Upper lobe of left lung (tissue), 4 donors: ENCODE measurements at regions not wholly inside any gene's neighbourhood (a gene's known extent, or its start where the extent isn't known, plus 50 kb on each side); places are given as distances from the start of the nearest gene placed in this dataset.

Experiments
- CTCF ChIP-seq, 6 experiments: fragments of 450-650 bp in 4 of 6; fragments of 200-600 bp in 2 of 6; sonication (generic) in 2 of 6; IDR thresholded peaks; one replicate each; pipeline ENCODE4 v1.5.1; 2016 to 2019; ENCODE audit warnings: antibody characterized with exemption in 6 of 6
- EP300 ChIP-seq, 4 donors: sonication (generic); formaldehyde crosslinking; IDR thresholded peaks; one replicate each; pipeline ENCODE4 v1.5.1; 2017; ENCODE audit warnings: antibody characterized with exemption in 4 of 4, control low read depth in 2 of 4
- POLR2A ChIP-seq, 4 donors: fragments of 450-650 bp; IDR thresholded peaks; one replicate each; pipeline ENCODE4 v1.5.1; 2016 to 2017; ENCODE audit warnings: antibody characterized with exemption in 4 of 4, mild to moderate bottlenecking in 2 of 4
- POLR2AphosphoS5 ChIP-seq, 2 donors: sonication (generic); formaldehyde crosslinking; IDR thresholded peaks; one replicate each; pipeline ENCODE4 v1.5.1; 2017; ENCODE audit warnings: antibody characterized with exemption in 2 of 2

DNA sequence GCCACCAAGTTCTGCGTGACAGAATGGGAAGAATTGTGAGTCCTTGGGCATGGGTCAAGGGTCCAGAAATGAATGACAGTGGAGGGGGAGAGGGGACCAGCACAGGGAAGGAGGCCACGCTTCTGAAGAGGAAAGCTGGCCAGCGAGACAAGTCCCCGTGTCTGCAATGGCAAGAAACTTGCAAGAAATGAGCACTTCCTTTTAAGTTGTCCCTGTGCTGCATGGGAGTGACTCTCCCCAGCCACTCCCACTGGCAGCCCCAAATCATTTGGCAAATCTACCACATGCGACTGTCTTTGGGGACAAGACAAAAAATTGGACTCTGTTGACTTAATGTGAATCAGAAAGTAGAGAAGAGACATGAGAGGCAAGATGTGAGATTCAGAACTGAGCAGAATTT, 242.2 kb upstream of the RREB1 start:
- TF ChIP-seq CTCF (IDR thresholded peaks at IDR 0.05), result no peak
- peak in 1 of 4 donors; percentile 26 for TF ChIP-seq POLR2A (IDR thresholded peaks at IDR 0.05)
- TF ChIP-seq POLR2AphosphoS5 (IDR thresholded peaks at IDR 0.05), result no peak
- no peak for TF ChIP-seq EP300 (IDR thresholded peaks at IDR 0.05)
